LoVo (cell line): ENCODE measurements at regions not wholly inside any gene's neighbourhood (a gene's known extent, or its start where the extent isn't known, plus 50 kb on each side); places are given as distances from the start of the nearest gene placed in this dataset.
A peak's percentile ranks its signal among the peaks of the same experiment; 100 is the strongest.

ENCODE experiments used
- DNase-seq: peaks from one replicate; pipeline ENCODE4 v3.0.0-alpha.2; 2016; ENCODE audit warnings: low spot score

DNA sequence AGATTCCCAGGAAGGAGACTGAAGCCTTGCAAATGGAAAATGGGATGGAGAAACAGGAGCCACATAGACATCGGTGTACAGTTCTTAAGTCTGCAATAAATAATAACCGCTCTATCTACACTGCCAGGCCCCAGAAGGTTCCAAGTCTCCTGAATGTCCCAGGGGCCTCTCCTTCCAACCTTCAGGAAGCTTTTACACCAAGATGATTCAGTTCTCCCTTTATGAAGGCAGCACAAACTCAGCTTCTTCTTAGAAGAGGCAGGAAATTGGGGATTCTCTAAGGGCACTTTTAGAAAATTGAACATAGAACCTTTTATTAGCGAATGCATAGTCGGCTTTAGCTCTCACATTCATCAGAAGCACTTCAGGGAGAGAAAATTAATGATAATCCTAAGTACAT lies 130.8 kb upstream of the LYZL1 start:
- DNase-seq = no peak

DNA sequence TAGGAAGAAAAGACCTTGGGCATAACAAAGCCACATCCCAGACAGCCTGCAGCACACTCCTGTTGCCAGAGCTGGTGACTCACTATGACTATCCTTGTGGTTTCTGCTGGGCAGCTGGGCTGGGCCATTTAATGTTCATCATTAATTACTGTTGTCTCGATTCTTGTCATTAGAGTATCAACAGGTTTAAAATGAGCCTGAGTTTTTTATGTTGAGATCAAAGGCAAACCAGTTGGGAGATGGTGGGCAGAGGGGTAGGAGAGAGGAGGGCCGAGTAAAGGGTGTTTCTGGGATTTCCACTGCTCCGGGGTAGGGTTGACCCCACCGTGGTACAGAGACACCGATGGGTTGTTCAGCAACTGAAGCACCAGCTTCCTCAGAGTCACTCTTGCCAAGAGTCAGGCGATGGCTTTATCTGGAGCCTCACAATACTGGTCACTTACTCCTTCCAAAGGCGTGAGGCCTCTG lies 128.7 kb upstream of the LYZL1 start:
- peak; percentile 85 for DNase-seq

DNA sequence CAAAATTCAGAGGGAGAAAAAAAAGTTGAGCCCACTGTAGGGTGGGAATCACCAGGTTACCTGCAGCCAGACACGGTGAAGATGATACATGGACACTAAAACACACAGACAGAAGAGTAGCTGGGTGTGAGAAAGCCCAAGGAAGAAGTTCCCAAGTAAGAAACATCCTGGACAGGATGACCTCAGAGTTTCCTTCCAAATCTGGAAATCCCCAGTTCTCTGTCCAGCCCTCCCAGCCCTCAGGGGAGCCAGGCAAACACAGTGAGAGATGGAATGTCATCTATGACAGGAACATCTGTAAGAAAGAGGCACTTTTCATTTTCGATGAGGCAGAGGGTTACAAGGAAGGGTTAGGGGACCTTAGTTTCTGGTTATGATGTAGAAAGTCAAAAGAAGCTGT lies 125.1 kb upstream of the LYZL1 start:
- no peak for DNase-seq

DNA sequence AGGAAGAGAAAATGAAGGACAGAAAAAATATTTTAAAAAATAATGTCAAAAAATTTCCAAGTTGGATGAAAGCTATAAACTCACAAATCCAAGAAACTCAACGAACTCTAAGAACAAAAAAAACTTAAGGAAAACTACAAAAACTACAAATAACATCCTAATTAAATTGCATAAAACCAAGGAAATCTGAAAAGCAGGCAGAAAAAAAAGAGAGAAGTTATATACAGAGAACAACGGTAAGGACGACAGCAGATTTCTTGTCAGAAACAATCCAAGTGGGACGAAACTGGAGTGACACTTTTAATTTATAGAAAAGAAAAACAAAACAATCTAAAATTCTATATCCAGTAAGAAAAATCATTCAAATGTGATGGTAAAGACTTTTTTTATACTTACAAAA lies 122.2 kb upstream of the LYZL1 start:
- DNase-seq = no peak

DNA sequence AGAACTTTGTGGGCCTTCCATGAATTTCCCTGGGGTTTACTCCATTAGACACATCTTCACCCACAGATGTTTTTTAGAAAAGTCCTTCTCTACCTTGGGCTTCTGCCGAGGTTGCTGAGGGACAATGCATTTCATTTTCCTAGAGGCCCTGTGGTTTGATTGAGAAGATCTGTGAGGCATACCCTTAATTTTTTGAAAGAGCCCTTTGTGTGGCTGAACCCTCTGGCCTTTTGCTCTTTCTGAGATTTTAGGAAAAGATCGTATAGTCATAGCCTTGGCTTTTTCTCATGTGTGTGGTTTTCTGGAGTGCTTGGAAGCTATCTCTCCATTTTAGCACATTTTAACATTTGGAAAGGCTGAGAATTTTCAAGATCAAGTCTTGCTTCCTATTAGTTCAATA lies 119.8 kb upstream of the LYZL1 start:
- DNase-seq = no peak

DNA sequence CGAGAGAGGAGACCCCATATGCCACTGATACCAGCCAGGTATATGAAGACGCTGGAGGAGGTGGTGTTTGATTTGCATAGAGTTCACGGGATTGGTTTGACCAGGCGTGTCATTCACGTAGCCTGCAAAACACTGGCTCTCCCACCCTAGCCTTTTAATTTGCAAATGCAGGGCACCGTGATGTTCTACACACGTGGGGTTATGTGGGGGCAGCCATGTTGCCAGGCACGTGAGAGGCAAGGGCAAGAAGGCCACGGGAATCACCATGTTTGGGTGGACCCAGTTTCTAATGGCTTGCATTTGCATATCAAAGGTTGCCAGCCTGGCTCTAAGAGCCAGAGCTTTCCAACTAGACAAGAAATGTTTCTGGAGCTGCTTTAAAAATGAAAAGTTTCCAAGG lies 117.2 kb upstream of the LYZL1 start:
- DNase-seq = no peak

DNA sequence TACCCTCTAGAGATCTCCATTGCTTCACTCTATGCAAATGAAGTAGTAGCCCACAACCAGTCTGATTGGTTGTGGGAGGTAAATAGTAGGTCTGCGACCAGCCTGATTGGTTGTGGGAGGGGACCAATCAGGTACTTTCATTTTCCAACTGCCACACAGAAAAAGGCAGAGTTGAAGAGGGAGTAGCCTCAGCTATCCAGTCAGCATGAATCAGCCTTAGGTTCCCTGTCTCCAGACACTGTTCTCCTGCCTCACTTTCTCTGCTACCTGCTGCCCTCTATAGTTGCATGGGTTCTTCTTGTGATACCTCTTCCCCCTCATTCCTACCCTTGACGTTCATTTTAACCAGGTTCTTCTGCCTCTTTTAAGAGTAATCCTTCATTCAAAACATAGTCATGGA lies 114.5 kb upstream of the LYZL1 start:
- DNase-seq = no peak

DNA sequence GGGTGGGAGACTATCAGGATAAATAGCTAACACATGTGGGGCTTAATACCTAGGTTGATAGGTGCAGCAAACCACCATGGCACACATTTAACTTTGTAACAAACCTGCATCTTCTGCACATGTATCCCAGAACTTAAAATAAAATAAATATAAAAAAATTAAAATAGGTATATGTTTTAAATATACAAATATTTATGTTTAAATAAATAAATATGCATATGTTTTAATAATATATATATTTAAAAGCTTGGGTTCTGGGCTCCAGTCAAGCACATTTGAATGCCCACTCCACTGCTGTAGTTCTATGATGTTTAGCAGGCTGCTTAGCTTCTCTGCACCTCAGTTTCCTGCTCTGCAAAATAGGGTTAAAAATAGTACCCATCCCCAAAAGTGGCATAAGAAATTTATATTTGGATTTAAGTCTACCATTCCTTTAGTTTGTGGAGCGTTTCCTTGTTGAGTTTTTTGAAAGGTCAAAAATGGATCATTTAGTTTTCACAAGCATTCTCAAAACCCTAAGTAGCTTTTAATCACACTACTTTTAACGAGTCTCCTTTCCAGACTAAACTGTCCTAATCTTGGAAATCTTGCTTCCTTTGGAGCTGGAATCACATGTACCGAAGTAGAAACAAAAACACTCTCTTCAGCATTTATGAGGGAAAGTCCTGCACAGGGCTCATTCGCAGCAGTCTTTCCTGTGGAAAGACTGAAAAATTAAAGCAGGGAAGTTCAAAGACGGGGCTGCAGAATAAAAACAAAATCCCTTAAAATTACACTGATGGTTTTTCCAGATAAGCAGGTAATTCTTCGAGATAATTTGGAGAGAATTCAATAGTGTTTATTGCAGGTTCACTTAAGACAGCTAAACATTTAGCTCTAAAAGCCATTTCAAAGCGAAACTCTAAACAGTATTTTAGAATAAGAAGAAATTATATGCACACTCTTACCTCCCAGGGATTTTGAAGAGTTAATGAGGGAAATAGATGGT lies 111.7 kb upstream of the LYZL1 start:
- DNase-seq = no peak

DNA sequence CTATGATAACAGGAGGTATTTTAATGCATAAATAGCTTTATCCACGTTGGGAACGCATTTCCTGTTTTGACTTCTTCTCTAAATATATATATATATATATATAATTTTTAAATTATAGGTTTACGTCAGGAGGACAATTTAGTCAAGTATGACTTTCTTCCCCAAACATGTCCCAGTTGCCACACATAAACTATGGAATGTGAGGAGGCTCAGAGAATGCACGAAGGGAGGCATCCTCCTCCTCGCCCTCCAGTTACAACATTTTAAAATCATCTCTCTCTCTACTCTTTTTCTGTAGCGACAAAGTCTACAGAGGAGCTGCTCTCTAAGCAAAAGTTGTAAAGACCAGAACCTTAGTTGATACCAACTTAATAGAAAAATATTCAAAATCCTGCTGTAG lies 106.9 kb upstream of the LYZL1 start:
- no peak for DNase-seq

DNA sequence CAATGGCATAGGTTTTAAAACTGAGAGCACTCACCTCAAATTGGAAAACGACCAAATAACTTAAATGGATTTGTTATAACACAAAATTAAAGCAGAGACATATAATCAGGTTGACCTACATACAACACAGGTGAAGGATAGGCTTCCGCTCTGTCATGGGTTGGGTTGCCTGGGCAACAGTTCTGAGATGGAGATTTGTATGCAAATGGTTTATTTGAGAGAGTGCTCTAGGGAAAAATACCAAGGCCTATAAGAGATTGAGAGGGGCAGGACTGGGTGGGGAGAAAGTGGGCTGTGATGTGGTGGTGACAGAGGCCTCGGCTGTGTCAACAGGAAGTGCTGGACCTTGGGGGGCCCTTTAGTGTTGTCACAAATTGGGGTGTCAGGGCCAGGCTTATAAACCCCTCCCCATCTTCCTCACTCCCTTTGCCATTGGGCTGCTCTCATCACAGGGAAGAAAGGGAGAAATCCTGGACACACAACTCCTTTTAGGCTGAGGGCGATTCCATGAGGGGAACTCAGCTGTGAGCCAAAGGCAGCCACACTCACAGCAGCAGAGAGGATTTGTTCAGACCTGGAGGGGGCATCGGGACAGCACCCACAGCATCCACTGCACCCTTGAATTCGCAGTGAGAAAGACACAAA lies 105.4 kb upstream of the LYZL1 start:
- DNase-seq = no peak

DNA sequence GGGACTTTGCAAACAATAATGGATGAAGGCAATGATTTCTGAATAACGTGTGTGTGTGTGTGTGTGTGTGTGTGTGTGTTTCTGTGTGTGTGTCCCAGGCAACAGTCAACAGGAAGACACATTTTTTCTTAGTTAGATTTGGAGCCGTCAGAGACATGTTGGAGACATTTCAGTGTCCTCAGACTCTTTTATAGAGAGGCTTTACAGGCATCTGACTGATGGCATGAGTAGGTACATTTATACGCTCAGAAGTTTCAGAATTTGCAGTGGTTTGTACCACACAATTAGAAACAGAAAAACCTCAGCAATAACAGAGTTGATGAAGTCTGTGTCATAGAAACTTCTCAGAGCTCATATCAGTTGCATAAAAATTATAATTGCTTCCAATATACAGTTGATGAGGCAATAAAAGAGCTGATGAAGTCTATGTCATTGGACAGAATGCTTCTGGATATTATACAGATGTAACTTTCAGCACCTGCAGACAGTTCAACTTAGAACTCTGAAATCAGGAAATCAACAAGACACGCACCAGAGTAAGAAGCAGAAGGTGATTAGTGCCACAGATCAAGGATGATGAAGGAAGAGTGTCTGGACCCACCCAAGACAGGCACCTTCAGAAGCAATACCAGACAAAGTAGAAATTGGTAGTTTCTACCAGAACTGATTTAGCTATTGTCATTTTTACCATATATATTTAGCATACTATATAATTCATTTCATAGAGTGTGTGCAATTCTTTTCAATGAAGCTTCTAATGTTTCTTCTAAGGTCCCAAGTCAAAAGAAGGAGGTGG lies 104.5 kb upstream of the LYZL1 start:
- DNase-seq = no peak

DNA sequence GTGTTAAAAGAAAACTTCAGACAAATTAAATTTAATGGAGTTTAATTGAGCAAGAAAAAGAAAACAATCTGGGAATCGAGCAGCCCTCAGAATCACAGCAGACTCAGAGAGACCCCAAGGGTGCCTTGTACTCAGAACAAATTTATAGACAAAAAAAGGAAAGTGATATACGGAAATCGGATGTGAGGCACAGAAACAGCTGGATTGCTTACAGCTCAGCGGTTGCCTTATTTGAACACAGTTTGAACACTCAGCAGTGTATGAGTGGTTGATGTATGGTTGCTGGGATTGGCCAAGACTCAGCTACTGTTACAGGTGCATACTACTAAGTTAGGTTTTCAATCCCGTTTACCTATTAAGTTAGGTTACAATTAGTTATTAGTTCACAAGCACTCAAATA lies 103.8 kb upstream of the LYZL1 start:
- no peak for DNase-seq

DNA sequence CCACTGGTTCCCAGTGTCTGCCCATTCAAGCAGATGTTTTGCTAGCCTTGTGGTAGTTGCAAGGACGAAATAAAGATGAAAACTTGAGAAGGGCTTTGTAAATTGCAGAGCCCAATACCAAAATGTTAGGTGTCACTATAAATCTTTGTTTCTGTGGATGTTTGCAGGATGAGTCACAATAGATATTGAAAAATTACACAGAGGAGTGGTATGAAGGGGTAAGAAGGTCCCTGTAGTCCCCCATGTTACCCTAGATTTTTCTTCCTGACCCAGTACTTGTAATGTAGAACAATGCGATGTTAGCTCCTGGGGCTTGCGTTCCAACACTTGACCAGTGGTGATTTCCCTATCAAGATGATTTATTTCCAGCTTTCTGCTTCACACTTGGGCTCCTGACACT lies 102.6 kb upstream of the LYZL1 start:
- DNase-seq = no peak

DNA sequence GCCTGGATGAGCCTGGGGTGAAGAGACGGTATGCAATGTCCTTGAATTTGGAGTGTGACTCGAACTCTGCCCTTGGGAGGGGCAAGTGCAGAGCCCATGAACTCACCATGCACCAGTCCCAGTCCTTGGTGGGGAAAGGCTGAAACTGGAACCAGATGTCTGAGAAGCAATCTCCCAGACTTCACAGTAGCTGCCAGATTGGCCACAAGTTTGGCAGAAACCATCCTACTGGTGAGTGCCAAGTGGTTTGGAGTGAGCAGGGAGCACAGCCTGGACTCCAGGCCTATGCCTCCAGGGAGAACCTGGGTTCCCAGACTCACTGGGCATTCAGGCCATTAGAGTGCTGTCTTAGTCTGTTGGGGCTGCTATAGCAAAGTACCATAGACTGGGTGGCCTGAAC lies 99.6 kb upstream of the LYZL1 start:
- no peak for DNase-seq

DNA sequence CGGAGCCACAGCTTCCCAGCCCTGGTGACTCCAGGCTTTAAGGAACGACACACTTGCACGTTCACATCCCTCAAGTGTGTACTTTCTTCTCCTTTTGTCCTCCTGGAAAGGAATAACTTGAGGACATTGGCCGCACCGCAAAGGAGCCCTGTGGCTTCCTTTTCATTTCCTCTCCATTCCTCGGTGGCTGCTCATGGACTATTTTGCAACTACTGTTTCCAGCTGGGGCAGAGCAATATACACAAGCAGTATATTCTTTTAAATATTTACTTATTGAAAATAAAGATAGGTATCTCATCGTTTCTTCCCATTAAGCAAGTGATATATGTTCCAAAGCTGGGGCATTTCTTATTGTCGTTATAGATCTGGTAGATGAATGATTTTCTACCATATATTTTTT lies 97.2 kb upstream of the LYZL1 start:
- no peak for DNase-seq

DNA sequence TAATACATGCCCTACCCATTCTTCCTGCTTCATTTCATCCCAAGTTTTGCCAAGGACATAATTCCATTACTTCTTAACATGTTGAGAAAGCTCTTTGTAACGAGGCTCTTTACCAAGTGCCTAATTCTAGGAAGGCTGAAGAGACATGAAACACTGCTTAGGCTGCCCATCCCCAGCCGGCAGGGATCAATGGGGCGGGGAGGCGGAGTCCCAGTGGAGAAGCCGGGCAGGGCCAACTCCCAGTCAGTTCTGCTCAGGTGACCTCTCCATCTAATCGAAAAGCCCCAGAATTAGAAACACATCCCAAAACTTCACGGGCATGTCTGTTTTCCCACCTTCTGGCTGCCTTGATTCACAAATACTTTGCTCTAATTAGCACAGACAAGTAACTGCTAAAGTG lies 89.5 kb upstream of the LYZL1 start:
- no peak for DNase-seq

DNA sequence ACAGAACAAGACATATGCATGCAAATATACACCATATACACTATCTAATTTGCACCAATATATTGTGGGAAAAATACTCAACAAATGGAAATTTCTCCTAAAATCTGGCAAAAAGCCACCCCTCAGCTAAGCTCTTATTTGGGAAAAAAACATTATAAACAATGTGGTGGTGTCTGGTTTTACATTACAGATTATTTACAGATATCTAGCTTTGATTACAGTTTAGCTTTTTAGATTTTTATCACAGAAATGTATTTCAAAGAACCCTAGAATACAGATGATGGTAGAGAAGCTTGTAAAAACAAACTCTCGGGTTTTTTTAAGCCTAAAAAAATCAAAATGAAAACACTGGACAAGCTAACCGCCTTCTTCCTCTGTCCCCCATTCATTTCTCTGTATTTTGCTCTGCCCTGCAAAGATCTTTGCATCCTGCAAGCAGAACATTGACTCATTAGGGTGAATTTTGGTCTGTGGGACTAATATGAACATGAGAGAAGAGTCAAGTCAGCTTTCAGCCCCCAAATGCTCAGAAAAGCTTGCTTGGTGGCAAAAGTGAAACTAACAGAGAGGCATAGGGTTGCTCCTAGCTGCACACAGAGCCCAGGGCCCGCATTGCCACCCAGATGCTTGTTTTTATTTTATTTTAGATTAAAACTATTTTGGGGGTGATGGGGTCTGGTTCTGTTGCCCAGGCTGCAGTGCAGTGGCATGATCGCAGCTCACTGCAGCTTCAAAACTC lies 88.8 kb upstream of the LYZL1 start:
- DNase-seq = no peak

DNA sequence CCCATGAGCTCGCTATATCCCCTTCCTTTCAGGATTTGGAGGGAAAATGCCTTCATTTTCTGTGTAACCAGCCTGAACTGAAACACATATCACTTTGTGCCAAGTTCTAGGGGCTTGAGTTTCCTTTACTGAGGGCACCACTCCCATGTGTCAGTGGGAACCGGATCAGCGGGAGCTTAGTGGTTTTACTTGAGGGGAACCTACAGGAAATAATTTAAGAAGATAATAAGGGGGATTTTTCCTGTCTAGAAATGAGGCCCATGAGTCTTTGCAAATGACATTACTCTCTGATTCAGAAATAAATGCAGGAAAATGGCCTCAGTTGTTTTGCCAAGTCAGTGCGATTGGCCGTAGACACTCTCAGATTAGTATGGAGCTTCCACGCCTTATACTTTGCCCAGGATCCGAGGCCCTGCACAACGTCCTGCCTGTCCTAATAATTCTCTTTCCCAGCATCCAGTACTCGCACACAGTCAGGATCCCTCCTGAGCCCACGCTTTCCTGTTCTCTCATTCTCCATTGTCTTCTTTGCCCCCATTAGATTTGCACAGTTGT lies 86.4 kb upstream of the LYZL1 start:
- no peak for DNase-seq

DNA sequence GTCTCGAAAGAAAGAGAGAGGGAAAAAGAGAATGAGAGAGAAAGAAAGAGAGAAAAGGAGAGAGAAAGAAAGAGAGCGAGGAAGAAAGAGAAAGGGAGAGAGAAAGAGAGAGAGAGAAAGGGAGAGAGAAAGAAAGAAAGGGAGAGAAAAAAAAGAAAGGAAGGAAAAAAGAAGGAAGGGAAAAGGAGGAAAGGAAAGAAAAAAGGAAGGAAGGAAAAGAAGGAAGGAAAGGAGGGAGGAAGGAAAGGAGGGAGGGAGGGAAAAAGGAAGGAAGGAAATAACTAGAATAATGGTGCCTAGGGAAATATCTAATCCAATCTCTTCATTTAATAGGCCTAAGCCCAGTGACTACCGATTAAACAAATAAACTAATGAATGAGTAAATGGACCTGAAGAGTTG lies 85.4 kb upstream of the LYZL1 start:
- DNase-seq = no peak

DNA sequence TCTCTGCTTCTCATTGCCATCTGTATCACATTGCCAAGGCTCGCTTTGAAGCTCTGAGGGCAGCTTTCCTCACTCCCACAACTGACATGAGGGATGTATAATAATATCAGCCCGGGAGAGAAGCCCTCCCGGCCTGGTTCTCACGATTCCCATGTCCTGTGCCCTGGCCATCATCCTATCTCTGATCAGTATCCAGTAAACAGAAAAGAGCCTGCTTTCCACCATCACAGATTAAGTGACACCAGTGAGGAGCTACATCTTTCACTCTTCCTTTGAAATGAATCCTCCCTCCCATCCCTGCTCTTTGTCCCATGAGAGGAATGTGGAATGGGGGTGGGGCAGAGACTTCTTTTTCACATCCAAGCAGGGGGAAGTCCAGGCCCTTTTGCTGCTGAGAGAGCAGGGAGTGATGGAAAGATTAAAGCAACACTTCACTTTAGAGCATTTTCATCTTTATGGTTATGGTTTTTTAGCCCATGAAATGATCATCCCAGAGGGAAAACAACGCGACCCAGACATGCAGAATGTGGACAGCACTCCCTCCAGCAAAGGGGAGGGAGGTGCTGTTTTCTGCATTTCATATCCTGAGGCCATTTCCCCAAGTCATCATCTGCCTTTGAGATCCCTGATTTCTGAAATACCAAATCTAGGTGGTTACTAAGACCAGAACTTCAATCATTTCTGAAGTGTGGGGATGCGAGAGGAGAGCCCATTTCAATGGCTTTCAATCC lies 84.6 kb upstream of the LYZL1 start:
- DNase-seq = no peak

DNA sequence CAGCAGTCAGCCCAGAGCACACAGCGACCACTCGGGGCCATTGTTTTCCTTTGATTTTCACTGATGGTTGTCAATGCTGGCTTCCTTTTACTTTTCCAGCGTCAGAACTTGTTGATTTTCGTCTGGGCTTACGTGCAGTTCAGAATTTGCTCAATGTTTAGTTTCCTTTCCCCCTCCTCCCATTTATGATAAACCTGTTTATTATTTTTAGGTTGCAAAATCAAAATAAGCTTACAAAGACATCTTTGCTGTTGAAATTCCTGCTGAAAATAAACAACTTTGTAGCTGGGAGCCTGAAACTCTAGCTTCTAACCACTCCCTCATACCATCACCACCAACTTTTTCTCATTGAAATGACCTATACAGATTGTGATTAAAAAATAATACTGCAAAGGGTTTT lies 83.1 kb upstream of the LYZL1 start:
- DNase-seq = no peak
